Activated naive CD4-positive, alpha-beta T cell treated with anti-CD3 and anti-CD28 coated beads for 36 hours (primary cell): ENCODE measurements at regions not wholly inside any gene's neighbourhood (a gene's known extent, or its start where the extent isn't known, plus 50 kb on each side); places are given as distances from the start of the nearest gene placed in this dataset.
"Not testable (repeated sequence)": the region's sequence is repeated elsewhere in the genome, so short reads cannot be mapped to it uniquely, and the experiment has no call there.

Source experiments
- CTCF ChIA-PET: fragments of 350-600 bp; sonication (Branson Sonifier 250); formaldehyde crosslinking; loops from one replicate; lab custom pipeline; 2021; ENCODE audit warnings: antibody characterized with exemption; lab: Charles Lee
- DNase-seq: peaks from one replicate; pipeline ENCODE4 v3.0.0-alpha.2; 2020
- H3K27ac Mint-ChIP-seq: one replicate; pipeline ENCODE4 v1.8.0; 2021; ENCODE audit warnings: mild to moderate bottlenecking, mixed read lengths
- H3K27me3 Mint-ChIP-seq: one replicate; pipeline ENCODE4 v1.8.0; 2021; ENCODE audit warnings: low read depth, mixed read lengths
- H3K36me3 Mint-ChIP-seq: one replicate; pipeline ENCODE4 v1.8.0; 2021; ENCODE audit warnings: low read depth, mixed read lengths
- H3K4me1 Mint-ChIP-seq: one replicate; pipeline ENCODE4 v1.8.0; 2021; ENCODE audit warnings: low read depth, mixed read lengths
- H3K4me3 Mint-ChIP-seq: one replicate; pipeline ENCODE4 v1.8.0; 2021; ENCODE audit warnings: mild to moderate bottlenecking, moderate library complexity, mixed read lengths
- H3K9me3 Mint-ChIP-seq: one replicate; pipeline ENCODE4 v1.8.0; 2021; ENCODE audit warnings: mixed read lengths
- intact Hi-C: fragments of 100-400 bp; cut with micrococcal nuclease; formaldehyde crosslinking; loops from one replicate; pipeline ENCODE4 v1.15.1; 2023

- H3K4me3 Mint-ChIP-seq, result no peak overlapping the region
- H3K27me3 Mint-ChIP-seq, result no peaks in the 10 kb centered on the region
- H3K9me3 Mint-ChIP-seq, result peaks cover 5% of the 10 kb centered on the region
- no peak for DNase-seq
- H3K27ac Mint-ChIP-seq, result no peak overlapping the region
- CTCF ChIA-PET, result no interaction called here
- no peaks in the 10 kb centered on the region for H3K36me3 Mint-ChIP-seq
- no peaks in the 10 kb centered on the region for H3K4me1 Mint-ChIP-seq
- intact Hi-C loops, result no loop called here
Measured at GRCh38 chr5:44535621-44536020, 146.4 kb upstream of the FGF10 start.

DNA sequence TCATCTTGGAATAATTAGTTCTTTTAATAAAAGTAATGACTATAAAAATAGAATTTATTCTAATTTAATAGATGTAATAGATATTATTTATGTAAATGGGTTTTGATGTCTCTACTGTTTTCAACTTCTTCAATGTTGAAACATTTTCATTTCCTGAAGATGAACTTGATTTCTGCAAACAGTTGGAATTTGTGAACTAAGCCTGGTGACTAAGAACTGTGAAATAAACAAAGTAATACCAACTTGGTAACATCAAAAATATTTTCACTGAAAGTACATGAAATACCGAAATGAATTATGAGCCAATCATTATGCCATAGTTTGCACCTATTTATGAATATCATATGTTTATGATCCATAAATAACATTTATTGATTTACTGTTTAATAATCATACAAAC lies 143.8 kb upstream of the FGF10 start:
- Mint-ChIP-seq H3K4me3 (no peak overlapping the region), H3K4me1 (no peaks in the 10 kb centered on the region), H3K27me3 (no peaks in the 10 kb centered on the region), H3K27ac (no peak overlapping the region), H3K36me3 (no peaks in the 10 kb centered on the region), H3K9me3 (peaks cover 9% of the 10 kb centered on the region)
- CTCF ChIA-PET, result interaction anchor here (1.8 kb wide), 1 partner anchor 20 kb away, joined by 5 read pairs; no protein-coding TSS in a partner anchor
- intact Hi-C loops, result no loop called here
- no peak for DNase-seq

- H3K4me1 Mint-ChIP-seq, H3K9me3 Mint-ChIP-seq, H3K36me3 Mint-ChIP-seq, DNase-seq, intact Hi-C loops, H3K27ac Mint-ChIP-seq, CTCF ChIA-PET, H3K4me3 Mint-ChIP-seq, H3K27me3 Mint-ChIP-seq: not testable (repeated sequence)
Measured at GRCh38 chr5:44531756-44532155, 142.5 kb upstream of the FGF10 start.

- CTCF ChIA-PET, intact Hi-C loops, H3K27ac Mint-ChIP-seq, DNase-seq, H3K4me1 Mint-ChIP-seq, H3K36me3 Mint-ChIP-seq, H3K9me3 Mint-ChIP-seq, H3K4me3 Mint-ChIP-seq, H3K27me3 Mint-ChIP-seq: not testable (repeated sequence)
Measured at GRCh38 chr5:44530783-44531182, 141.6 kb upstream of the FGF10 start.

DNA sequence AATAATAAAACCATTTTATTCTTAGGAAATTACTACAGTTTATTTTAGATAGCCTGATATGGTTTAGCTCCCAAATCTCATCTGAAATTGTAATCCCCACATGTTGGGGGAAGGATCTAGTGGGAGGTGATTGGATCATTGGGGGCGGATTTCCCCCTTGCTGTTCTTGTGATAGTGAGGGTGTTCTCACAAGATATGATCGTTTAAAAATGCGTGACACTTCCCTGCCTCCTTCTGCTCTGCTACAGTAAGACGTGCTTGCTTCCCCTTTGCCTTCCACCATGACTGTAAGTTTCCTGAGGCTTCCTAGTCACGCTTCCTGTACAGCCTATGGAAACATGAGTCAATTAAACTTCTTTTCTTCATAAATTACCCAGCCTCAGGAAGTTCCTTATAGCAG lies 122.4 kb upstream of the FGF10 start:
- CTCF ChIA-PET, result no interaction called here
- H3K27me3 Mint-ChIP-seq, result no peaks in the 10 kb centered on the region
- no peaks in the 10 kb centered on the region for H3K36me3 Mint-ChIP-seq
- no peaks in the 10 kb centered on the region for H3K4me1 Mint-ChIP-seq
- no peak for DNase-seq
- no peaks in the 10 kb centered on the region for H3K9me3 Mint-ChIP-seq
- H3K27ac Mint-ChIP-seq, result no peak overlapping the region
- intact Hi-C loops, result no loop called here
- no peak overlapping the region for H3K4me3 Mint-ChIP-seq

- Mint-ChIP-seq H3K27ac (no peak overlapping the region), H3K36me3 (no peaks in the 10 kb centered on the region), H3K9me3 (no peaks in the 10 kb centered on the region), H3K4me3 (no peak overlapping the region), H3K4me1 (no peaks in the 10 kb centered on the region), H3K27me3 (no peaks in the 10 kb centered on the region)
- DNase-seq, result no peak
- intact Hi-C loops, result no loop called here
- CTCF ChIA-PET, result no interaction called here
Measured at GRCh38 chr5:44506561-44506960, 117.3 kb upstream of the FGF10 start.

DNA sequence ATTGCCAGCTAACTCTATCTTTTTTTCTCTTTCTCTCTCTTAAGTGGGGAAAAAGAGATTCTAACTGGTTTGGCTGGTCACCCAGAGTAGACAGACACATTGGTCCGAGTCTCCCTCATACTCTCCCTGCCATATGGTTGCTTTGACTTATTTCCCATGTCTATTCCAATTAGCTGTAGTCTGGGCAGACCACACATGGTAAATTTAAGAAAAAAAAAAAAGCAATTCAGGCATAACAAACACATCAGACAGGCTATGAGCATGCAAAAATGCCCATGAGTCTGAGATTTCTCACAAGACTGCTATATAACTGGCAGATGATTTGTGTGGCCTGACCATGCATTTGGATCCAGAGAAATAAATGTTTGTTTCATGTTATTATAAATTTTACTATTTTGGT lies 110.2 kb upstream of the FGF10 start:
- H3K9me3 Mint-ChIP-seq, result peaks cover 2% of the 10 kb centered on the region
- no peak overlapping the region for H3K4me3 Mint-ChIP-seq
- H3K27me3 Mint-ChIP-seq, result no peaks in the 10 kb centered on the region
- H3K36me3 Mint-ChIP-seq, result no peaks in the 10 kb centered on the region
- intact Hi-C loops, result no loop called here
- no peak overlapping the region for H3K27ac Mint-ChIP-seq
- H3K4me1 Mint-ChIP-seq, result no peaks in the 10 kb centered on the region
- DNase-seq, result no peak
- CTCF ChIA-PET, result no interaction called here

- DNase-seq, result no peak
- no peaks in the 10 kb centered on the region for H3K36me3 Mint-ChIP-seq
- CTCF ChIA-PET, result no interaction called here
- no peak overlapping the region for H3K27ac Mint-ChIP-seq
- no peak overlapping the region for H3K4me3 Mint-ChIP-seq
- no peaks in the 10 kb centered on the region for H3K4me1 Mint-ChIP-seq
- H3K27me3 Mint-ChIP-seq, result no peaks in the 10 kb centered on the region
- peaks cover 3% of the 10 kb centered on the region for H3K9me3 Mint-ChIP-seq
- intact Hi-C loops, result no loop called here
Measured at GRCh38 chr5:44497606-44498005, 108.4 kb upstream of the FGF10 start.

DNA sequence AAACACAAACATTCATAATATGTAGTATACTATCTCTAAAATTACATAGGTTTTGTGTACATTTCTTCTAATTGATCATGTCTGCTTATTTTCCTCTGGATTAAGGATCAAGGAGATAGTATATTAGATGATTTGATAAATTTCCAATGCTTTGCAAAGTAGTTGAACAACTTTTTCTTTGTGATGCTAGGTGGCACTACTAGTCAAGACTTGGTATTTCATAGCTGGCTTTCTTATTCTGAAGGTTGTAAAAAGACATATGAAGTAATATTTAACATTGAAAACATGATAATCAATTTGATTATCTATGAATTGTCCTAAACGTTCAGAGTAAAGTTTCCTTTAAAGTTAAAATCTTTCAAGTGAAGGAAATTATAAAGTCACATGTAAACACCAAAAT lies 106.1 kb upstream of the FGF10 start:
- no peaks in the 10 kb centered on the region for H3K27me3 Mint-ChIP-seq
- H3K4me1 Mint-ChIP-seq, result no peaks in the 10 kb centered on the region
- peaks cover 3% of the 10 kb centered on the region for H3K9me3 Mint-ChIP-seq
- CTCF ChIA-PET, result interaction anchor here (0.6 kb wide), 1 partner anchor 257 kb away, joined by 3 read pairs; no protein-coding TSS in a partner anchor
- intact Hi-C loops, result no loop called here
- no peak for DNase-seq
- H3K27ac Mint-ChIP-seq, result no peak overlapping the region
- no peaks in the 10 kb centered on the region for H3K36me3 Mint-ChIP-seq
- no peak overlapping the region for H3K4me3 Mint-ChIP-seq

DNA sequence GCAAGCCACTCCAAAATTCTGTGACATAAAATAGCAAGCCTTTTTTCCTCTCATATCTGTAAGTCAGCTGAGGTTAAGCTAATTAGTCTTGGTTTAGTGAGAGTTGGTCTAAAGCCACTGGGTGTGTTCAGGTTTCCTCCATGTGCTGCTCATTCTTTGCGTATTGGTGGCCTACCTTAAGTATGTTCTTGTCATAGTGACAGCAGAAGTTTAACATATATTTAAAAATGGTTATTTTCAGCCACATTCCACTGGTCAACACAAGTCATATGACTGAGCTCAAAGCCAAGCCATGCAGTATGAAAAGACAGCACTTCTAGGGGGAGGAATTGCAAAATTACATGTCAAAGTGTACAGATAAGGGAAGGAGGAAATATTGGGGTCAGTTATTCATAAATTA lies 100.5 kb upstream of the FGF10 start:
- H3K27ac Mint-ChIP-seq, result no peak overlapping the region
- peaks cover 3% of the 10 kb centered on the region for H3K9me3 Mint-ChIP-seq
- no peak overlapping the region for H3K4me3 Mint-ChIP-seq
- no peak for DNase-seq
- no peaks in the 10 kb centered on the region for H3K27me3 Mint-ChIP-seq
- CTCF ChIA-PET, result interaction anchor here (0.6 kb wide), 1 partner anchor 814 kb away, joined by 3 read pairs; no protein-coding TSS in a partner anchor
- H3K36me3 Mint-ChIP-seq, result no peaks in the 10 kb centered on the region
- no peaks in the 10 kb centered on the region for H3K4me1 Mint-ChIP-seq
- intact Hi-C loops, result no loop called here

- no peaks in the 10 kb centered on the region for H3K36me3 Mint-ChIP-seq
- H3K27me3 Mint-ChIP-seq, result no peaks in the 10 kb centered on the region
- H3K27ac Mint-ChIP-seq, result no peak overlapping the region
- H3K4me3 Mint-ChIP-seq, result no peak overlapping the region
- intact Hi-C loops, result no loop called here
- no peaks in the 10 kb centered on the region for H3K9me3 Mint-ChIP-seq
- CTCF ChIA-PET, result no interaction called here
- no peaks in the 10 kb centered on the region for H3K4me1 Mint-ChIP-seq
- no peak for DNase-seq
Measured at GRCh38 chr5:44486591-44486990, 97.4 kb upstream of the FGF10 start.

GRCh38 chr5:44454002-44454401 lies 64.8 kb upstream of the FGF10 start:
- CTCF ChIA-PET, result no interaction called here
- intact Hi-C loops, result no loop called here

GRCh38 chr5:44446399-44446798 lies 57.2 kb upstream of the FGF10 start:
- intact Hi-C loops, result no loop called here
- no peak for DNase-seq
- Mint-ChIP-seq H3K9me3 (peaks cover 1% of the 10 kb centered on the region), H3K27ac (no peak overlapping the region), H3K27me3 (no peaks in the 10 kb centered on the region), H3K4me3 (no peak overlapping the region), H3K36me3 (no peaks in the 10 kb centered on the region), H3K4me1 (no peaks in the 10 kb centered on the region)
- CTCF ChIA-PET, result no interaction called here

More at GRCh38 chr5:44454002-44454401, 64.8 kb upstream of the FGF10 start:
- Mint-ChIP-seq H3K4me3 (no peak overlapping the region), H3K36me3 (no peaks in the 10 kb centered on the region), H3K4me1 (no peaks in the 10 kb centered on the region), H3K27ac (no peak overlapping the region), H3K27me3 (no peaks in the 10 kb centered on the region), H3K9me3 (peaks cover 8% of the 10 kb centered on the region)
- DNase-seq, result no peak

- no peak for DNase-seq
- no peak overlapping the region for H3K27ac Mint-ChIP-seq
- H3K9me3 Mint-ChIP-seq, result peaks cover 1% of the 10 kb centered on the region
- intact Hi-C loops, result no loop called here
- H3K36me3 Mint-ChIP-seq, result no peaks in the 10 kb centered on the region
- no peaks in the 10 kb centered on the region for H3K27me3 Mint-ChIP-seq
- CTCF ChIA-PET, result interaction anchor here (0.9 kb wide), 1 partner anchor 802 kb away, joined by 4 read pairs; no protein-coding TSS in a partner anchor
- no peak overlapping the region for H3K4me3 Mint-ChIP-seq
- no peaks in the 10 kb centered on the region for H3K4me1 Mint-ChIP-seq
Measured at GRCh38 chr5:44443172-44443571, 54.0 kb upstream of the FGF10 start.
